ENCODE measurements at regions not wholly inside any gene's neighbourhood (a gene's known extent, or its start where the extent isn't known, plus 50 kb on each side); places are given as distances from the start of the nearest gene placed in this dataset.

DNA sequence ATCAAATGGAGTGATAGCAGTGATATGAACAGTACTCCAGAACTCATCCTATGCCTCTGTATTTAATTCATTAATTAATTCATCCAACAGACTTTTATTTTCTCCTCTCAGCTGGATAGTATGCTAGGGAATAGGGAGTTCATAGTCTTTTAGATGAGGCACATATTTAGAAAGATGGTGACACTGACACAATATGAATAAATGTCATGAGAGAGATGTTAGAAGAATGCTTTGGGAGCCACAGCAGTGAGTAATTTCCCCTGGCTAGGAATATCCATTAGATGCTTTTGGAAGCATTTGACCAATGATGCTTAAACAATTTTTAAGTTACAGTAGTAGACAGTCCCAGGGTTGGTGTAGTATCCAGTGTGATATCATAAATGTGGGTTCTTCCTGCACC lies 428.7 kb upstream of the SGCD start:
- Histone ChIP-seq H3K36me3 (ENCODE audit: control insufficient read depth, insufficient read depth, low read length) (no peaks in the 10 kb centered on the region), H3K9ac (ENCODE audit: extremely low read depth, low read length, poor library complexity, severe bottlenecking) (no peak overlapping the region), H3K27ac (ENCODE audit: low read depth, low read length) (no peak overlapping the region), H3K4me1 (ENCODE audit: control insufficient read depth, insufficient read depth, low read length) (no peaks in the 10 kb centered on the region), H3K27me3 (ENCODE audit: control insufficient read depth, insufficient read depth, low read length, poor library complexity, severe bottlenecking) (no peaks in the 10 kb centered on the region), H3K9me3 (ENCODE audit: control insufficient read depth, low read length) (no peaks in the 10 kb centered on the region), H3K4me3 (ENCODE audit: low read length) (no peak overlapping the region)
- no peak overlapping the region for H3K27ac Mint-ChIP-seq
- no peaks in the 10 kb centered on the region for H3K36me3 Mint-ChIP-seq (ENCODE audit: low read depth)
- no peak overlapping the region for H3K4me3 Mint-ChIP-seq
- no peak for TF ChIP-seq CTCF (conservative IDR thresholded peaks at IDR 0.05)
- DNase-seq: no peak
- peaks cover 4% of the 10 kb centered on the region for H3K4me1 Mint-ChIP-seq
- peaks cover 12% of the 10 kb centered on the region for H3K27me3 Mint-ChIP-seq (ENCODE audit: insufficient read depth)
- no peaks in the 10 kb centered on the region for H3K9me3 Mint-ChIP-seq

DNA sequence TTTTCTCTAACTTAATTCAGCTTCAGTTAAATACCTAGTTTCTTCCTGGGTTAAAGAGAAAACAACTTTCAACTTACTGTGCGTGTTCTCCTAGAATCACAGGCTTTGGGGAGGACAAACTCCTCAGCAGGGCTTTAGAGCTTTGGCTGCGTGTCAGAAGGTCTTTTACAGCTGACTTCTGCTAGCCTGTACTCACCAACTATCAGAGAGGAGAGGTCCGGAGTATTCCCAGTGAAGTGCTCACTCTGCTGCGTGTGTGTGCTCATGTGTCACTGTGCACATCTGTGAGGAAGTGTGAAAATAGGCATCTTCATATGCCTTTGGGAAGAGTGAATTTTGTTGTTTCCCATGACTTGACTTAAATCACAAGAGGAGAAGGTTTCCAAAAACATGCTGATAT lies 423.2 kb upstream of the SGCD start:
- Histone ChIP-seq H3K9me3 (ENCODE audit: control insufficient read depth, low read length) (no peaks in the 10 kb centered on the region), H3K4me3 (ENCODE audit: low read length) (no peak overlapping the region), H3K27ac (ENCODE audit: low read depth, low read length) (no peak overlapping the region), H3K9ac (ENCODE audit: extremely low read depth, low read length, poor library complexity, severe bottlenecking) (no peak overlapping the region), H3K27me3 (ENCODE audit: control insufficient read depth, insufficient read depth, low read length, poor library complexity, severe bottlenecking) (no peaks in the 10 kb centered on the region), H3K4me1 (ENCODE audit: control insufficient read depth, insufficient read depth, low read length) (peaks cover 4% of the 10 kb centered on the region), H3K36me3 (ENCODE audit: control insufficient read depth, insufficient read depth, low read length) (no peaks in the 10 kb centered on the region)
- no peak overlapping the region for H3K4me3 Mint-ChIP-seq
- H3K4me1 Mint-ChIP-seq: peaks cover 11% of the 10 kb centered on the region
- WGBS, 2 experiments (ENCODE audit: insufficient coverage in 1 of 2, insufficient read length in 1 of 2): 90 to 94% methylated on average over 3 to 4 of the region's 4 CpGs
- peaks cover 9% of the 10 kb centered on the region for H3K27me3 Mint-ChIP-seq (ENCODE audit: insufficient read depth)
- no peaks in the 10 kb centered on the region for H3K36me3 Mint-ChIP-seq (ENCODE audit: low read depth)
- H3K27ac Mint-ChIP-seq: no peak overlapping the region
- TF ChIP-seq CTCF (conservative IDR thresholded peaks at IDR 0.05): no peak
- H3K9me3 Mint-ChIP-seq: no peaks in the 10 kb centered on the region
- DNase-seq: no peak

DNA sequence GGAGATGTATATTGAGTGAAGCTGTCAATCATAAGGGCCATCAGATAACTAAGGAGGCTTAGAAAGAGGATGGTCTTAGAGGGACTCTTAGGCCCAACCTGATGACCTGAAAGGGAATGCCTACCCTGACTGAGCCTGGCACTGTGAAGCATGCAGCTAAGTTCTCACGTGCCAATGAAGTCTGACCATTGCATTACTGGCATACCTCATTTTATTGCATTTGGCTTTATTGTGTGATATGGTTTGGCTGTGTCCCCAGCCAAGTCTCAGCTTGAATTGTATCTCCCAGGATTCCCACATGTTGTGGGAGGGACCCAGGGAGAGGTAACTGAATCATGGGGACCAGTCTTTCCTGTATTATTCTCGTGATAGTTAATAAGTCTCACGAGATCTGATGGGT lies 421.6 kb upstream of the SGCD start:
- H3K27ac Mint-ChIP-seq: no peak overlapping the region
- no peak overlapping the region for H3K4me3 ChIP-seq (ENCODE audit: low read length)
- H3K27me3 ChIP-seq (ENCODE audit: control insufficient read depth, insufficient read depth, low read length, poor library complexity, severe bottlenecking): no peaks in the 10 kb centered on the region
- no peak for TF ChIP-seq CTCF (conservative IDR thresholded peaks at IDR 0.05)
- H3K4me1 Mint-ChIP-seq: peaks cover 18% of the 10 kb centered on the region
- DNase-seq: no peak
- H3K36me3 Mint-ChIP-seq (ENCODE audit: low read depth): no peaks in the 10 kb centered on the region
- H3K9ac ChIP-seq (ENCODE audit: extremely low read depth, low read length, poor library complexity, severe bottlenecking): no peak overlapping the region
- H3K9me3 Mint-ChIP-seq: no peaks in the 10 kb centered on the region
- WGBS, 2 experiments (ENCODE audit: insufficient coverage in 1 of 2, insufficient read length in 1 of 2): 87 to 96% methylated on average over 2 to 3 of the region's 3 CpGs
- H3K9me3 ChIP-seq (ENCODE audit: control insufficient read depth, low read length): no peaks in the 10 kb centered on the region
- H3K36me3 ChIP-seq (ENCODE audit: control insufficient read depth, insufficient read depth, low read length): no peaks in the 10 kb centered on the region
- peaks cover 4% of the 10 kb centered on the region for H3K4me1 ChIP-seq (ENCODE audit: control insufficient read depth, insufficient read depth, low read length)
- H3K4me3 Mint-ChIP-seq: no peak overlapping the region
- H3K27ac ChIP-seq (ENCODE audit: low read depth, low read length): no peak overlapping the region
- H3K27me3 Mint-ChIP-seq (ENCODE audit: insufficient read depth): peaks cover 8% of the 10 kb centered on the region
